ENCODE measurements at regions not wholly inside any gene's neighbourhood (a gene's known extent, or its start where the extent isn't known, plus 50 kb on each side); places are given as distances from the start of the nearest gene placed in this dataset.

DNA sequence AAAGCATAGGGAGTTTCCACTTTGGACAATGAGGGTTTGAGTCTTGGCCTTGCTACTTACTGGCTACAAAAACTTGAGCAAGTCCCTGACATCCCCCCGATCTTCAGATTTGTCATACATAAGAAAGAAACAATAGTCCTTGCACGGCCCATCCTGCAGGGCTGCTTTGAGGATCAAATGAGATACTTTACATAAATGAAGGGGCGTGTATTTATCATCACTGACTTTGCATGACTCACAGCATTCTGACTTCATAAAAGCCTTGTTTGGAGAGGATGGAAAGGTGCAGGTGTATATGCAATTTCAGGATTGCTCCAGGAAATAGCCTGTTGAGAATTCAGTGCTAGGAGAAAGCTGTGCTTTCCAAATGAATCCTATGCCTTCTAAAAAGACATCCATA lies 465.0 kb upstream of the MAF start:
- Histone ChIP-seq H3K79me2 (ENCODE audit: control insufficient read depth, insufficient read depth, low read length) (no peaks in the 10 kb centered on the region), H3K27me3 (ENCODE audit: control insufficient read depth in 2 of 2, insufficient read depth in 2 of 2, low read length in 2 of 2) (no peaks in the 10 kb centered on the region), H3K4me2 (ENCODE audit: insufficient read depth, low read length) (no peak overlapping the region), H2AFZ (ENCODE audit: low read depth, low read length) (no peak overlapping the region), H3K4me3 (replicated peaks in 1 of 3; ENCODE audit: insufficient read depth in 1 of 3, low read depth in 1 of 3, low read length in 3 of 3) (no peak overlapping the region), H3K36me3 (ENCODE audit: control insufficient read depth in 2 of 2, extremely low read depth in 1 of 2, insufficient read depth in 2 of 2, low read length in 2 of 2) (no peaks in the 10 kb centered on the region), H3K9me1 (replicated peaks; ENCODE audit: control insufficient read depth, extremely low read depth, insufficient read depth, low read length) (no peaks in the 10 kb centered on the region), H3K9ac (replicated peaks; ENCODE audit: extremely low read depth, insufficient read depth, low read length) (no peak overlapping the region), H3K9me3 (replicated peaks; ENCODE audit: control insufficient read depth, insufficient read depth, low read length) (no peaks in the 10 kb centered on the region), H4K20me1 (replicated peaks; ENCODE audit: control insufficient read depth, extremely low read depth, insufficient read depth, low read length) (no peaks in the 10 kb centered on the region), H3K4me1 (ENCODE audit: control insufficient read depth, extremely low read depth, insufficient read depth, low read length) (no peaks in the 10 kb centered on the region), H3K27ac (ENCODE audit: insufficient read depth, low read depth, low read length) (no peak overlapping the region)
- no peak for TF ChIP-seq POLR2AphosphoS5 (IDR thresholded peaks at IDR 0.05; ENCODE audit: insufficient read depth, low read depth, low read length)
- TF ChIP-seq EZH2 (IDR thresholded peaks at IDR 0.05; ENCODE audit: borderline replicate concordance, low read depth, low read length, severe bottlenecking): no peak
- no peak for TF ChIP-seq POLR2A (IDR thresholded peaks at IDR 0.05; ENCODE audit: low read depth, low read length)
- TF ChIP-seq, protein P1, sequence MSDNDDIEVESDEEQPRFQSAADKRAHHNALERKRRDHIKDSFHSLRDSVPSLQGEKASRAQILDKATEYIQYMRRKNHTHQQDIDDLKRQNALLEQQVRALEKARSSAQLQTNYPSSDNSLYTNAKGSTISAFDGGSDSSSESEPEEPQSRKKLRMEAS (IDR thresholded peaks at IDR 0.05; ENCODE audit: insufficient read depth, insufficient read length): no peak
- TF ChIP-seq FOS (IDR thresholded peaks at IDR 0.05; ENCODE audit: borderline replicate concordance, insufficient read depth, low read length): no peak
- TF ChIP-seq GATA2 (IDR thresholded peaks at IDR 0.05; ENCODE audit: insufficient read depth, insufficient read length, low read depth, low read length): no peak
- TF ChIP-seq JUN (IDR thresholded peaks at IDR 0.05; ENCODE audit: borderline replicate concordance, insufficient read depth, insufficient read length, low read depth): no peak
- TF ChIP-seq MYC (IDR thresholded peaks at IDR 0.05; ENCODE audit: low read depth, low read length): no peak
- TF ChIP-seq, protein P2, sequence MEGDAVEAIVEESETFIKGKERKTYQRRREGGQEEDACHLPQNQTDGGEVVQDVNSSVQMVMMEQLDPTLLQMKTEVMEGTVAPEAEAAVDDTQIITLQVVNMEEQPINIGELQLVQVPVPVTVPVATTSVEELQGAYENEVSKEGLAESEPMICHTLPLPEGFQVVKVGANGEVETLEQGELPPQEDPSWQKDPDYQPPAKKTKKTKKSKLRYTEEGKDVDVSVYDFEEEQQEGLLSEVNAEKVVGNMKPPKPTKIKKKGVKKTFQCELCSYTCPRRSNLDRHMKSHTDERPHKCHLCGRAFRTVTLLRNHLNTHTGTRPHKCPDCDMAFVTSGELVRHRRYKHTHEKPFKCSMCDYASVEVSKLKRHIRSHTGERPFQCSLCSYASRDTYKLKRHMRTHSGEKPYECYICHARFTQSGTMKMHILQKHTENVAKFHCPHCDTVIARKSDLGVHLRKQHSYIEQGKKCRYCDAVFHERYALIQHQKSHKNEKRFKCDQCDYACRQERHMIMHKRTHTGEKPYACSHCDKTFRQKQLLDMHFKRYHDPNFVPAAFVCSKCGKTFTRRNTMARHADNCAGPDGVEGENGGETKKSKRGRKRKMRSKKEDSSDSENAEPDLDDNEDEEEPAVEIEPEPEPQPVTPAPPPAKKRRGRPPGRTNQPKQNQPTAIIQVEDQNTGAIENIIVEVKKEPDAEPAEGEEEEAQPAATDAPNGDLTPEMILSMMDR (IDR thresholded peaks at IDR 0.05; ENCODE audit: extremely low read depth in 1 of 2, insufficient read depth in 1 of 2, low read depth in 1 of 2, low read length in 2 of 2): no peak
- ChIA-PET CTCF (interaction anchor here (0.9 kb wide), 1 partner anchor 13 kb away, joined by 3 read pairs; no protein-coding TSS in a partner anchor), POLR2A (no interaction called here)
- BruUV-seq (replicated peaks): no TSS peak
- DNase-seq (ENCODE audit: low read depth, low spot score) (no peak), FAIRE-seq (no peak)
- dilution Hi-C loops (cut with MboI; ENCODE audit: extremely low pct_ligation_motif_present, low sequenced_read_pairs) (no loop called here), intact Hi-C loops (cut with micrococcal nuclease) (no loop called here)

Measured in endothelial cell of umbilical vein (primary cell).